ENCODE measurements at regions not wholly inside any gene's neighbourhood (a gene's known extent, or its start where the extent isn't known, plus 50 kb on each side); places are given as distances from the start of the nearest gene placed in this dataset.
A peak's percentile ranks its signal among the peaks of the same experiment; 100 is the strongest.

GRCh38 chr11:19555266-19555665, 157.4 kb upstream of the NAV2 start:
- H3K36me3 Mint-ChIP-seq: no peaks in the 10 kb centered on the region
- WGBS (ENCODE audit: insufficient coverage): 100% methylated on average over 1 of the region's 3 CpGs

GRCh38 chr11:19553683-19554333, 158.8 kb upstream of the NAV2 start:
- Histone ChIP-seq H3K4me2 (replicated peaks; ENCODE audit: extremely low read depth, low read length, poor library complexity, severe bottlenecking) (no peak overlapping the region), H3K27ac (ENCODE audit: low read depth in 1 of 2, low read length in 2 of 2) (no peak overlapping the region), H3K4me1 (ENCODE audit: control insufficient read depth in 1 of 2, insufficient read depth in 2 of 2, low read length in 2 of 2) (no peaks in the 10 kb centered on the region), H3K4me3 (replicated peaks in 1 of 3; ENCODE audit: low read depth in 2 of 3, low read length in 3 of 3) (no peak overlapping the region), H2AFZ (ENCODE audit: insufficient read depth, low read depth, low read length, poor library complexity, severe bottlenecking) (no peak overlapping the region), H3K36me3 (replicated peaks in 1 of 2; ENCODE audit: control insufficient read depth in 1 of 2, insufficient read depth in 2 of 2, low read length in 2 of 2) (no peaks in the 10 kb centered on the region), H3K9me3 (replicated peaks in 1 of 2; ENCODE audit: control insufficient read depth in 1 of 2, insufficient read depth in 1 of 2, low read length in 2 of 2) (no peaks in the 10 kb centered on the region), H3K79me2 (ENCODE audit: insufficient read depth, low read length) (no peaks in the 10 kb centered on the region), H3K9ac (ENCODE audit: insufficient read depth, low read length, poor library complexity, severe bottlenecking) (no peak overlapping the region), H4K20me1 (ENCODE audit: insufficient read depth, low read length) (no peaks in the 10 kb centered on the region), H3K27me3 (ENCODE audit: control insufficient read depth in 2 of 2, insufficient read depth in 2 of 2, low read length in 2 of 2) (no peaks in the 10 kb centered on the region)
- Mint-ChIP-seq H3K4me1 (peaks cover 2% of the 10 kb centered on the region), H3K9me3 (peaks cover 0 to 3% (median 0%) of the 10 kb centered on the region in 7 donors), H3K27ac (no peak overlapping the region), H3K36me3 (no peaks in the 10 kb centered on the region), H3K4me3 (no peak overlapping the region), H3K27me3 (ENCODE audit: low read depth in 3 of 3) (peaks cover 2 to 7% (median 5%) of the 10 kb centered on the region in 3 donors)
- peak; percentile 27 to 53 (median 28) for DNase-seq
- 43% methylated on average over 7 of the region's 8 CpGs for WGBS (ENCODE audit: insufficient coverage)
- intact Hi-C loops (cut with micrococcal nuclease): loop anchor here (5.0 kb wide), 1 partner anchor 482 kb away; no protein-coding TSS in a partner anchor
- peak; percentile 92 for TF ChIP-seq CTCF (IDR thresholded peaks at IDR 0.05)

More at GRCh38 chr11:19555266-19555665, 157.4 kb upstream of the NAV2 start:
- Histone ChIP-seq H3K9me3 (replicated peaks in 1 of 2; ENCODE audit: control insufficient read depth in 1 of 2, insufficient read depth in 1 of 2, low read length in 2 of 2) (no peaks in the 10 kb centered on the region), H3K9ac (ENCODE audit: insufficient read depth, low read length, poor library complexity, severe bottlenecking) (no peak overlapping the region), H3K4me3 (replicated peaks in 1 of 3; ENCODE audit: low read depth in 2 of 3, low read length in 3 of 3) (no peak overlapping the region), H3K4me2 (replicated peaks; ENCODE audit: extremely low read depth, low read length, poor library complexity, severe bottlenecking) (no peak overlapping the region), H3K4me1 (ENCODE audit: control insufficient read depth in 1 of 2, insufficient read depth in 2 of 2, low read length in 2 of 2) (no peaks in the 10 kb centered on the region), H3K79me2 (ENCODE audit: insufficient read depth, low read length) (no peaks in the 10 kb centered on the region), H2AFZ (ENCODE audit: insufficient read depth, low read depth, low read length, poor library complexity, severe bottlenecking) (no peak overlapping the region), H4K20me1 (ENCODE audit: insufficient read depth, low read length) (no peaks in the 10 kb centered on the region), H3K36me3 (replicated peaks in 1 of 2; ENCODE audit: control insufficient read depth in 1 of 2, insufficient read depth in 2 of 2, low read length in 2 of 2) (no peaks in the 10 kb centered on the region), H3K27ac (ENCODE audit: low read depth in 1 of 2, low read length in 2 of 2) (no peak overlapping the region), H3K27me3 (ENCODE audit: control insufficient read depth in 2 of 2, insufficient read depth in 2 of 2, low read length in 2 of 2) (no peaks in the 10 kb centered on the region)
- Mint-ChIP-seq H3K27me3 (ENCODE audit: low read depth in 3 of 3) (peaks cover 3 to 10% (median 10%) of the 10 kb centered on the region in 3 donors), H3K9me3 (no peaks in the 10 kb centered on the region), H3K27ac (no peak overlapping the region), H3K4me3 (no peak overlapping the region), H3K4me1 (peaks cover 2% of the 10 kb centered on the region)
- DNase-seq: no peak
- no peak for TF ChIP-seq CTCF (IDR thresholded peaks at IDR 0.05)
- intact Hi-C loops (cut with micrococcal nuclease): loop anchor here (5.0 kb wide), 1 partner anchor 347 kb away; no protein-coding TSS in a partner anchor
